Umbilical cord (tissue), 1 donor: ENCODE measurements at regions not wholly inside any gene's neighbourhood (a gene's known extent, or its start where the extent isn't known, plus 50 kb on each side); places are given as distances from the start of the nearest gene placed in this dataset.

Experiments used
- DNase-seq: peaks from one replicate; pipeline ENCODE4 v3.0.0-alpha.2; 2015; ENCODE audit warnings: low spot score

DNA sequence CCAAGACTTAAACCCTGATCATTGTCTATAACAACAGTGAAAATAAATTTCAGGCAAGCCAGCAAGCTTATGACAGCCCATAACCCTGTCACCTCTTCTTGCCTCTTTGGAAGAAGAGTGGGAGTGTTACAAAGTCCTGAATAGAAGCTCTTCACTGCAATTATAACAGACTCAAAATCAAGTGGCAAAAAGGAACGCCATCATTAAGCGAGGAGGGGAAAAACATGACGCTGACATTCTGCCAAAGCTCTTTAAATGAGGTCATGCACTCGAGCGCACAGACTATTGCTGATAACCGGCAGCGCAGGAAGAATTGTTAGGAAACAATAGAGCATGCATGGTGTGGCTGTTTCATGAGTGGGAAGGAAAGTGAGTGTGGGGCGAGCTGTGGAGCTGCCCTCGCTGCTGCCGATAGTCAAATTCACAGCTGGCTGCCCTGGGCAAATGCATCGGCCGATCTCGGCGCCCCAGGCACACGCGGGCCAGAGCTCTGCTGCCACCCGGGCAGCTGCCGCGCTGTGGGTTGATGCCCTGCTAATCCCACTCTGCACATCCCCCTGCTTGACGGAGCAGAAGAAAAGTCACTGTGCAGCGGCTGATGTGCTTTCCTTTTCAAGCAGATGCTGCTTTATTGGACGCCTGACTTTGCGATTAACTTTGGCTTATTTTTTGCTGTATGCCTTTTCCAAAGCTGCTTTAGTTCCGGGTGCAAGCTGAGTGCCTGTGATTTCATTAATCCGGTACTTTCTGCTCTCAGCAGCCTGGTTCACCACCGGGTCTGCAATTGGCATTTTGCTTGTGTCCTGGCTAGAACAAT lies 102.4 kb upstream of the ST6GALNAC5 start:
- peak; percentile 7 for DNase-seq

- DNase-seq, result no peak
Measured at GRCh38 chr1:76766381-76766780, 100.9 kb upstream of the ST6GALNAC5 start.

DNA sequence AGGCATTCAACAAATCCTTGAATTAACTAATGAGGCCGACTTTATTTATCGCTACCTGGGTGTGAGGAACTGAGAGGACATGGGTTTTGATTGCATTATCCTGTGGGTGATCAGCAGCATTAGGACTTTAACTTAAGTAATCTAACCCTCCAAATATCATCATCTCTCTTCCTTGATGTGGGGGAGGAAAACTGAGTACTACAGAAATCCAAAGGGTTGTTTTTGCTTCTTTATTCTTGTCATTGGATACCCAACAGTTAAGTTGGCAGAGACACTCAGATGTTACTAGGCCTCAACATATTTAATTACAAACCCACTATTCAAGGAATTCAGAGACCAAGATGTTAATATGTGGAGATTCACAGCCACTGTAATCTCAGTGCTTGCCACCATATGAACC lies 97.4 kb upstream of the ST6GALNAC5 start:
- DNase-seq, result no peak

- no peak for DNase-seq
Measured at GRCh38 chr1:76770979-76771378, 96.3 kb upstream of the ST6GALNAC5 start.

- no peak for DNase-seq
Measured at GRCh38 chr1:76781447-76781846, 85.8 kb upstream of the ST6GALNAC5 start.

DNA sequence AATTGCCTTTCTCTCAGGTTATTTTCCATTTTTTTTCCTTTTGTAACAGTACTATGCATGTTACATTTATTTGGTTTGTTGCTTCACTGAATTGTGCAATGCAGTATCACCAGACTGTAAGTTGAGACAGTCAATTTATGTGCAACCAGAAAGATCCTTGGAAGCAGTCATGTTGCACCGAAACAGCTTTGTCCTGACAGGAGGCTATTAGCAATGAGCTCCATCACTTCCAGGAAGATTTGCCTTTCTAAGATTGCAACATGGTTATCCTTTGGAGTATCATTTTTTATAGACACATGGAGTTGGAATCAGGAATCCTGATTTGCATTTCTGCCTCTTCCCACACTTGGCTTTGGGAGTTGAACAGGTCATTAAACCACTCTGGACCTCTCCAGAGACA lies 84.5 kb upstream of the ST6GALNAC5 start:
- peak; percentile 25 for DNase-seq

DNA sequence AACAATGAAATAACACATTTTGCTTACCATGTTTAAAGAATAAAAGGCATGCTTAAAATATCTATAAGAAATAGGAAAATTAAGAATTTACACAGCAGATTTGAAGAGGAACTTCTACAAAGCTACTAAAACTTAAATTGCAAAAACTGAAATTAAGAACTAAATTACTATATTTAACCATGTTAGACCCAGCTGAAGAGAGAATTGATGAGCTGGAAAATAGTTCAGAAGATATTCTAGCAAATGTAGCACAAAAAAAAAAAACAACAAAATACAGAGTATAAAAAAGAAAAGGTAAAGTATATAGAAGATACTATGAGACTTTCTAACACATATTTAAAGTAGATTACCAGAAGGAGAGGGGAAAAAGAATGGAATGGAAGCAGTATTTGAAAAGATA lies 82.8 kb upstream of the ST6GALNAC5 start:
- no peak for DNase-seq

- DNase-seq, result no peak
Measured at GRCh38 chr1:76786222-76786621, 81.1 kb upstream of the ST6GALNAC5 start.

DNA sequence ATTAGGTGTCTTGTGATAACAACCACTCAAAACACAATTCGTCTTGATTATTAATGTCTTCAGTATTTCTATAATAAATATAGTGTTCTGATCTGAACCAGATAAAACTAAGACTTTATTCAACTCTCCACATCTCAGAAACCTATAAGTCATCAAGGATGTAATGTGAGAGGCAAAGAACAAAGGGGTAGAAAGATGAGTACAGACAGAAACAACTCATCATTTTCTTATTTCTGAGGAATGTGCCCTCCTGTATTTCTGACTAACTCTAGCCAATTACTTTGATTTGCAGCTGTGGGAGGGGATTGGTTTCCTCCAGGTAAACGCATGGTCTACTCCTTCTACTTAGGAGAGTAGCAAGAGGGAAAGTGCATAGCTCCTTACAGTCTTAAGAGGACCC lies 73.7 kb upstream of the ST6GALNAC5 start:
- DNase-seq, result no peak

GRCh38 chr1:76799700-76800099 lies 67.6 kb upstream of the ST6GALNAC5 start:
- DNase-seq, result no peak

GRCh38 chr1:76802094-76802493 lies 65.2 kb upstream of the ST6GALNAC5 start:
- no peak for DNase-seq

- no peak for DNase-seq
Measured at GRCh38 chr1:76807543-76808260, 59.6 kb upstream of the ST6GALNAC5 start.
